Lung microvascular endothelial cell (primary cell): ENCODE measurements at regions not wholly inside any gene's neighbourhood (a gene's known extent, or its start where the extent isn't known, plus 50 kb on each side); places are given as distances from the start of the nearest gene placed in this dataset.
"Not testable (repeated sequence)": the region's sequence is repeated elsewhere in the genome, so short reads cannot be mapped to it uniquely, and the experiment has no call there.

Experiments
- DNase-seq, 2 donors: peaks; one replicate each; pipeline versions ENCODE4 v3.0.0 to v3.0.0-alpha.2; 2010; ENCODE audit warnings: low read depth in 2 of 2

DNA sequence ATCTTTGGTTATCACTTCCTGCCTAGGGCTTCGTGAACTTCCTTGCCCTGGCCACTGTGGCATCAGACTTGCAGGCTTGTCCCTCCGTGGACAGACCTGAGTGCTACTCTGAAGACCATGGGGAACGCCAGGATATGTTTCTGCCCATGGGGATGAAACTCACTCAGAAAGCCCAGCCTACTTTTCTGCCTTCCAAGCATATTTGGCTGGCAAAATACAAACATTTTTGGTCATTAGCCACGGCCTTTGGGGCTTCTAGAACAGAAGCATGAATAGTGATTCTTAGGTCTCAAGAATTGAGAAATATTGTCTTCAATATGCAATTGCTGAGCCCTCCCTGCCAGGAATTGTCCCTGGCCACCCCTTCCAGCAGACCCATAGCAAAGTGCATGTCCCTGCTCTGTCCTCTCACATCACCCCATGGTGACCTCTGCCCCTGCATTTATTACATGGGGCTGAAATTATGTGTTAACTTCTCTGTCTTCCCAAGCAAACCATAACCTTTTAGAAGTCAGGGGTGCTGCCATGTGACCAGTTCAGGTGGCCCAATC lies 152.4 kb downstream of the OSR1 start:
- DNase-seq: no peak

DNA sequence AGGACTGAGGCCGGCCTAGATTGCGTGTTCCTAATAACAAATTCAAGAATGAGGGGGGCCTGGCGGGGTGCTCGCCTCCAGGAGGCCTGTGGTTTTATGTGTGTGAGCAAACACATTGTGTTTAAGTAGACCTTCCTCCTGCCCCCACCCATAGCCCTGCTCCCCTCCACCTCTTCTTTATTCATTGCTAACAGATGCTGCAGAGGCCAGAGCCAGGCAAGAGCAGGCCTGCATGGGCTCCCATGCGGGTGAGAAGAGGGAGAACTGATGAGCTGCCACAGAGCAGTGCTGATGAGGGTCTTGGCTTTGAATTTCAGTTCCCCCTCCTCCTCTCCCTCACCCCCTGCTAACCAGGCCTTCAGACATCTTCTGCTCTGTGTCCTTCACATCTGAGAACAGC lies 154.6 kb downstream of the OSR1 start:
- DNase-seq: no peak

DNA sequence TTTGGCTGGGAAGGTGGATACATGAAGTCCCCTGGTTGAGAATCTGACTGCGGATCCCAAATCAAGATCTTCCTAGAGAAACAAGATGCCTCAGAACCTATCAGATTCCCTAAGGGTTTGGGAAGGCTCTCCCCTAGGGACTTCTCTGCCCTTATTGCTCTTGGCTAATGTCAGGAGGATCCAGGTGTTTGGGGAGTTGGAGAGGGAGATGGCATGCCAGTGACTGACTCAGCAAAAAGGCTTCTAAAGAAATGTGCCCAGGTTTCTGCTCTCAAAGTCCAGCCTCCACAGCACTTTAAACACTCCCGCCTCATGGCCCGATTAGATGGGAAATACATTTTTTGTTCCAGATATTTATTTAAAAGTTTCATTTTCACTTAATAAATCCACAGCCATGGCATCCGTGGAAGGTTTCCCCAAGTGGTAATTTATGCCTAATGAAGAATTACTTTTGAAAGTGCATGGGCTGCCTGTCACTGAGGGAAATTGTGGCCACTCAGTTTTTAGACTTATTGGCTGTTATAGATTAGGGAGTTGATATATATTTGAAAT lies 156.4 kb downstream of the OSR1 start:
- no peak for DNase-seq

DNA sequence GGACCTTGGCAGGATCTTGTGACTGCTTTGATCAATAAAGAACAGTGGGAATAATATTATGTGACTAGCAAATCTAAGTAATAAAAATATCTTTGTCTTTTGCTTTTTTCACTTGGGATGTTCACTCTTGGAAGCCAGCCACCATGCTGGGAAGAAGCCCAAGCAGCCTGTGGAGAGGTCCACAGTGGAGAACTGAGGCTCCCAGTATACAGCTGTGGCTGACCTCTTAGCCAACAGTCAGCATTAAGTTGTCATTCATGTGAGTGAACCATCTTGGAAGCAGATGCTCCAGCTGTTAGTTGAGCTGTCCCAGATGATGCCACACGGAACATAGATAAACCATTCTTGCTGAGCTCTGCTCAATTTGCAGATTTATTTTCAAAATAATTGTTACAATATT lies 160.0 kb downstream of the OSR1 start:
- no peak for DNase-seq

DNA sequence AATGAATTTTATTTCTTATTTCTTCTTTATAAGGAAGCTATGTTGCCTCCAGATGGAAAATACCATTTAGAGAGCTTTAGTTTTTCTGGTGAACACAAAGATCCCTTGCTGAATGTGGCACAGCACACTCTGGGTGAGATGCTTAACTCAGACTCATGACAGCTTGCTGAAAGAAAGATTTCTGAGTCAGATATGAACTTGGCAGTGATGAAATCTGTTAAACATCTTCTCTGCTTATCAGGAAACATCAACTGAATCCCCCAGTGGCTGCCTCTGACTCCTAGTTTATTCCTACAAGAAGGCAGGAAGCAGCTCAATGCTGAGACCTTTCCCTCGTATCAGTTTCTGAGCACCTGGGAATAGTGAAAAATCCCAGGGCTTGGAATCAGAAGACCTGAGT lies 162.8 kb downstream of the OSR1 start:
- no peak for DNase-seq

DNA sequence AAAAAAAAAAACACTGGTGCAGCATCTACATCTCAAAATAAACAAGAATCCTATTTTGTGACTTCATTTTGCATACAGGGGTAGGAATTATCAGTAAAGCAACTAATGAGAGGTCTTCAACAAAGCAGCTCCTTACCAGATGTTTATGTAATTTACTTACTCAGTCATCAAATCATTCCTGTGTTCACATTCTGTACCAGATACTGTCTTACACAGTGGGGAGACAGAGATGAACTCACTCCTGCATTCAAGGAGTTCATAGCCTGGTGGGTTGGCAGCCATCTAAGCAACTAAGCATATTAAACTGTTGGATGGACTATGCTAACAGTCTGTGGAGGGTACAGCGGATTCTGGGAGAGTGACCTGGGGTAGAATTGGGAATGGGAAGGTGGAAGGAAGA lies 169.0 kb downstream of the OSR1 start:
- DNase-seq: no peak

DNA sequence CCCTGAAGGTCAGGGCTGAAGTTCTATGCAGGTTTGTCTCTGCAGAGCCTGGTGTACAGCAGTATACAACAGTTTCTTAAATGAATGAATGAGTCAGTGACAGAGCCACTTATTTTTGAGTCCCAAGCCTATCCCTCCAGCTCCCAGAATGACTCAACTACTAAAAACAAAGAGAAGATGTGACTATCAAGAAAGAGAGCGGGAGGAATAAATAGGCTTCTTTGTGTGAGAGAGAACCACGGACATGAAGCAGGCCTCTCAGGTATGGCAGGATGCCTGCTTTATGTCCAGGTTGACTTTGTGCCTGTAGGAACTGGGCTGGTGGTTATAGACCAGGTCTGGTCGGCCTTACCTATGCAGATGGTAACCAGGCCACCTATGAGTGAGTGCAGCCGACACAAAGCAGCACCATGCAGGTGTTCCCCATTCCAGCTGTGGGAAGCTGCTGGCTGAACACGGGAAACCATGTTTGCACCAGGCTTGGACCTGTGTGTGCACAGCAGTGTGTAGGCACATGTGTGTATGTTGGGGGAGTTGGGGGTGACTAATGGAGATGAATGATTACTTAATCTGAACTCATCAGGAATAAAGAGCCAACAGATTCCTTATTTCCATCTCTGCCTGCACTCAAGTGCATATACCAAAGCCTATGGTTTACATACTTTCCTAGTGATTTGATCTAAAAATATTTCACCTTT lies 171.0 kb downstream of the OSR1 start:
- no peak for DNase-seq

DNA sequence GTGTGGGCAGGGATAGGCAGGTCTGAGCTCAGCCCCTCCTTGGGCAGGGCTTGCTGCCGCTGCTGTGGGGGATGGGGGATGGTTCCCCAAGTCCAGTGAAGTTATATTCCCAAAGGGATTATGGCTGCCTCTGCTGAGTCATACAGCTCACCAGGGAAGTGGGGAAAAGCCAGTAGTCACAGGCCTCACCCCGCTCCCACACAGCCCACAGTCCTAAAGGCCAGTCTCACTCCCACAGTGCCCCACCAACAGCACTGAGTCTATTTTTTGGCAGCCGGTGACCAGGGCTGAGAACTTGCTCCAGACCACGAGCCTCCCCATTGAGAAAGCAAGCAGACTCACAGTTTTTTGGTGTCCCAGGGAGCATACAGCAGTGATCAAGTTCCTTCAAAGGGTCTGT lies 173.3 kb downstream of the OSR1 start:
- no peak for DNase-seq

DNA sequence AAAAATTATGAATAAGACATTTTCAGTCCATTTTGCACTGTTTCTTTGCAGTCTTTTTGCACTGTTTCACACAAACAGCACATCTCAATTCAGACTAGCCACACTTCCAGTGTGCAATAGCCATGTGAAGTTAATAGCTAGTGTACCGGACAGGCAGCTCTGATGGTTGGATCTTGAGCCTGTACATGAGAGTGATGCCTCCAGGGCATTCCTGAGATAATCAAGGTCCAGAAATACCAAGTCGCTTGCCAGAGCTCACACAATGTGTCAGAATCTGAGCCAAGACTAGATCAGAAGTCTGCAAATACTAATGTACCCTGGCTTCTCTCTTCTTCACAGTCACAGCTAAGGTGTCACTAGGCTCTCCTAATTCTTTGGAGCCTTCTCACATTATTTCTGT lies 180.2 kb downstream of the OSR1 start:
- no peak for DNase-seq

DNA sequence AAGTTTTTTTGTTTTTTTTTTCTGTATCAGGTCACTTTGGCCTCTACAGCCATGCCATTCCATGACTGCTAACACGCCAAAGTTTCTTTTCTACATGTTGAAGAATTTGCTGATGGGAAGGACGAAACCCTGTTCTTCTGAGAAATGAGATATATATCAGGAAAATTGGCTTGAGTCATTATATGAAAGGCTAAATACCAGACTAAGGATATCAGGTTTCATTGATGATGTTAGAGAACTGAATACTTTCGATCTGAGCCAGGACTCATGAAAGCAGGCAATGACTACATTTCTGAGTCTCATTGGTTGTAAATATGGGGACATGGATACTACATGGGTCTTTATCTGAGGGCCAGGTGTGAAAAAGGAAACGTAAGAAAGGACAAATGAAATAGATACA lies 181.4 kb downstream of the OSR1 start:
- DNase-seq: no peak

DNA sequence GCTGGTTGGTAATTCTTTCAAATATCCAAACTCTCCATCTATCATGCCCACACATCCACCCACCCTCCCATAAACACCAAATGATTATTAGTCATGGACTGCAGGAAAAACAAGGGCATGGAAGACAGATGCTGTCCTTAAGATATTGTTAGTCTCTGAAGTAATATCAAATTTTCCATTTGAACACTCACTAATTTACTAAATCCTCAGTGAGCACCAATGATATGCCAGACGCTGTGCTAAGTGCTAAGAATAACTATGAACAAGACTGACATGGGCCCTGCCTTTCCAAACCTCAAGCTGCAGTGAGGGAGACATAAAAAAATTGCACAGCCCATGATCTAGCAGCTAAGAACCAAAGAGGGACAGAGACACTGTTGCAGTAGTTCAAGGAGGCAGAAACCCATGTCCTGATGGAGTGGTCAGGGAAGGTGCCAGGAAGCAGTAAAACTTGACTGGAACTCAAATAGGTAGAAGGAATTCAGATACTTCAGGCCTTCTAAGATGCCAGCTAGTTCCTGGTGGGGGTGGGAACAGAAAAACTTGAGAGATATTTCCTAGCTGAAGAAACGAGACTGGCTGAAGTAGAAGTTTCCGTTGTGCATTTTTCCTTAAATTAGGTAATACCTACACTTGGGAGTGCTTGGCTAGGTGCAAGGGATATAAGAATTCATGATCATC lies 182.1 kb downstream of the OSR1 start:
- no peak for DNase-seq

DNA sequence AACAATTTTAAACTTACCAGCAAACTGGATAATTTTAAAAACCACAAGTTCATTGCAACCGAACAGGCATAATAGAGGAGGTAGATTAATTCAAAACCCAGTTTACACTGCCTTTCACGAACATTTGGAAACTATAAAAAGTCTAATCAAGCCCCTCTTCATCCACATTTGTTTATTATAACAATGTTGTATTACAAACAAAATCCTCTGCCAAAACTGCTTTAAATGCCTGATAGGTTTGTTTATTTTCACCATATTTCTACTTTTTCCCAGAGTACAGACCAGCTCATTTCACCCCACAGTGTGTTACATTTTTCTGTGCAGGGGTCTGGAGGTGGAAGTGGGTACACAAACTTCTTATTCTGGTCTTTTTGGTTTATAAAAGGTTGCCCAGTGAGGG lies 184.2 kb downstream of the OSR1 start:
- DNase-seq: no peak

DNA sequence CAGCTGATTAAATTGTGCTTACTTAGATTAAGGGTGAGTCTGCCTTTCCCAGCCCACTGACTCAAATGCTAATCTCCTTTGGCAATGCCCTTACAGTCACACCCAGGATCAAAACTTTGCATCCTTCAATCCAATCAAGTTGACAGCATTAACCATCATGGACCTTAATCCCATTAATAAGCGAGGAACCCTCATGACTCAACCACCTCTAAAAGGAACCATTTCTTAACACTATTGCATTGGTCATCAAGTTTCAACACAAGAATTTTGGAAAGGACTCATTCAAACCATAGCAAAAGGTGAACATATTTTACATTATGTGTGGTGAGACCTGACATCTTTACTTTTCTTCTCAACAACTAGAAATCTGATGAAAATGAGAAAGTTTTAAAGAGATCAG lies 187.0 kb downstream of the OSR1 start:
- no peak for DNase-seq

DNA sequence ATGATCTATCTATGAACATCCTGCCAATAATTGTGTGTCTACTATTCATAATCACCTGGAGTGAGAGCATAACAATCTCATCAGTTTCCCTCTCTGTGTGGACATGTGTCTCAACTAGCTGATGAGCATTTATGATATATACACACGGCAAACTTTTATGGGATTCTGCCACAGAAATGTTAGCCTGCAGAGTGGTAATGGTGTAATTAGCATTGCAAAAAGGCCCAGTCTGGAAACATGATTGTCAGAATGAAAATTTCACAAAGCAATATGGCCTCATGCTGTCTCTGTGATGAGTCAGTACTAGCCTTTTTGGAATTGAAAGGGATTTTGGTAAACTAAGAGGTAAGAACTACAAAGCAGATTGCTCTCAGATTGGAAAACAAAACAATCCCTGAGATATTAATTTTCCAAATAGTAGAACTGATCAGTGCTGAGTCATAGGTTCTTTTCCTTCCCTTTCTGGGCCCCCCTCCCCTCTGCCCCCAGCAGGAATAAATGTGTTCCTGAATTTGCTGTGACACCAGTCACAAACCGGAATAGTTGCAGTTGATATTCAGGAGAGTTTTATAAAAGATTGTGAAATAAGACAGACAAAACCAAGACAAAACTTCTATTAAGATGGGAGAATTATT lies 189.2 kb downstream of the OSR1 start:
- no peak for DNase-seq

DNA sequence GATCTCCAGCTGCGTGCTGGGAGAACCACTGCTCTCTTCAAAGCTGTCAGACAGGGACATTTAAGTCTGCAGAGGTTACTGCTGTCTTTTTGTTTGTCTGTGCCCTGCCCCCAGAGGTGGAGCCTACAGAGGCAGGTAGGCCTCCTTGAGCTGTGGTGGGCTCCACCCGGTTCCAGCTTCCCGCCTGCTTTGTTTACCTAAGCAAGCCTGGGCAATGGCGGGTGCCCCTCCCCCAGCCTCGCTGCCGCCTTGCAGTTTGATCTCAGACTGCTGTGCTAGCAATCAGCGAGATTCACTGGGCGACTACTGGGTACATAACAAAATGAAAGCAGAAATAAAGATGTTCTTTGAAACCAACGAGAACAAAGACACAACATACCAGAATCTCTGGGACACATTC lies 194.3 kb downstream of the OSR1 start:
- not testable (repeated sequence) for DNase-seq

DNA sequence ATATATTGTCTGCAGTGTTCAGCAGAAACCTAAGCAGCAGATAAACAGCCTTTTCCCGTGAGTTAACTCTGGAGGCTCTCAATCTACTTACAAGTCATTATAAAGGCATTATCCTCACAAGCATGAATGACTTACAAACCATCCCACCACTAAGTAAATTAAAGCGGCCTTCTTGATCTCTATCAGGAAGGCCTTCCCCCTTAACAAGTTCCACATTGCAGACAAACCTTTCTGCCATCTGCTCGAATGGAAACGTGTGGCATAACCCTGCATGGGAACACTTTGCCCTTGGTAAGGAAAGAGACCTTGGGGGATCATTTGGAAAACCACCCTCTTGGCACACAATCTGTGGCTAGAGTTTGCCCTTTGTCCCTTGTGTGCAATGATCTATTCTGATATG lies 199.5 kb downstream of the OSR1 start:
- DNase-seq: no peak

DNA sequence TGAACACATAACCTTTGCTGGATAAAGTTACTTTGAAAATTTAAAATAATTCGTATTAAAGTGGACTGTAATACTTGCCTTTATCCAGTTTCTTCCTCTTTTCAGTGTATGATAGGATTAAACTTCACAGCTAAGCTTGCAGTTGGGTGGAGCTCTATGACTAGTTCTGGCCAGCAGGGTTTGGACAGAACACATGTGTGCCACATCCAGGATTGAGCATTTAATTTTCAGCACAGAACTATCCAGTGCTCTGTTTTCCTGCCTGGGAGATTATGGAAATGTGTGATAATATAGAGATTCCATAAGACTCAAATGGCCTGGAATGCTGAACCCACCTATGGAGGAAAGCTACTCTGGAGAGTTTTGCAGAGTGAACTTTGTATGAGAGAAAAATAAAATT lies 200.2 kb downstream of the OSR1 start:
- no peak for DNase-seq

DNA sequence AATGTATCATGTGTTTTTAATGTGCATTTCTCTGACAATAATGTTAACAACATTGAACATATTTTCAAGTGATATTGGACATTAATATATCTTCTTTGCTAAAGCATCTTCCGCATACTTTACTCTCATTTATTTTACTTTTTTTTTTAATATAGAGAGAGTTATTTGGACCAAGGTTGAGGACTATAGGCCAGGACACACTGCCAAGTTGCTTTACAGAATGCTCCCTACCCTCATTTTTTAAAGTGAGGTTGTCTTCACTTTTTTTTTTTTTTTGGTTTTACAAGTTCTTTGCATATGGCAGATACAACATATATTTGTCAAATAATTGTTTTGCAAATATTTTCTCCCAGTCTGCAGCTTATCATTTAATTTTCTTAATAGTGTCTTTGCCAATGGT lies 201.8 kb downstream of the OSR1 start:
- DNase-seq: no peak

DNA sequence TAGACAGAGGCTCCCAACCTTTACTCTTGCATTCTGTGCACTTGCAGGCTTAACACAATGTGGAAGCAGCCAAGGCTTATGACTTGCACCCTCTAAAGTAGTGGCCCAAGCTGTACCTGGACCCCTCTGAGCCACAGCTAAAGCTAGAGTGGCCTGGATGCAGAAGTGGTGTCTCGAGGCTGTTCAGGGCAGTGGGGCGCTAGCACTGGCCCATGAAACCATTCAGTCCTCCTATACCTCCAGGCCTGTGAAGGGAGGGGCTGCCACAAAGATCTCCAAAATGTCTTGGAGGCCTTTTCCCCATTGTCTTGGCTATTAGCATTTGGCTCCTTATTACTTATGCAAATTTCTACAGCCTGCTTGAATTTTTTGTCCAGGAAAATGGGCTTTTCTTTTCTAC lies 207.7 kb downstream of the OSR1 start:
- DNase-seq: no peak

DNA sequence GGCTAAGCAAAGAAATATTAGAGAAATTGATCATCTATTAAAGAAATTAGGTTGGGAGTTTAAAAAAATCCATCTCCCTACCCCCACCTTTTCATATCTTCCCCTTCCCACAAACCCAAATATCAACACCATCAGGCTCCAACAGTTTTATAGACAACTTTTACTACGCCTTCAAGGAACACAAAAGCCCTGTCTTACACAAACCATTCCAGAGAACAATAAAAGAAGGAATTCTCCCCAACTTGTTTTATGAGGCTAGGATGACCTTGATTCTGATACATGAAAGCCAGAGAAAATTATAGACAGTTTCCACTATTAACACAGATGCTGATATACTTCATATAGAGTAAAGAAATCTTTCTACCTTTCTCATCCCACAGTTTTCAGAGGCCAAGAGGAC lies 211.6 kb downstream of the OSR1 start:
- DNase-seq: no peak

DNA sequence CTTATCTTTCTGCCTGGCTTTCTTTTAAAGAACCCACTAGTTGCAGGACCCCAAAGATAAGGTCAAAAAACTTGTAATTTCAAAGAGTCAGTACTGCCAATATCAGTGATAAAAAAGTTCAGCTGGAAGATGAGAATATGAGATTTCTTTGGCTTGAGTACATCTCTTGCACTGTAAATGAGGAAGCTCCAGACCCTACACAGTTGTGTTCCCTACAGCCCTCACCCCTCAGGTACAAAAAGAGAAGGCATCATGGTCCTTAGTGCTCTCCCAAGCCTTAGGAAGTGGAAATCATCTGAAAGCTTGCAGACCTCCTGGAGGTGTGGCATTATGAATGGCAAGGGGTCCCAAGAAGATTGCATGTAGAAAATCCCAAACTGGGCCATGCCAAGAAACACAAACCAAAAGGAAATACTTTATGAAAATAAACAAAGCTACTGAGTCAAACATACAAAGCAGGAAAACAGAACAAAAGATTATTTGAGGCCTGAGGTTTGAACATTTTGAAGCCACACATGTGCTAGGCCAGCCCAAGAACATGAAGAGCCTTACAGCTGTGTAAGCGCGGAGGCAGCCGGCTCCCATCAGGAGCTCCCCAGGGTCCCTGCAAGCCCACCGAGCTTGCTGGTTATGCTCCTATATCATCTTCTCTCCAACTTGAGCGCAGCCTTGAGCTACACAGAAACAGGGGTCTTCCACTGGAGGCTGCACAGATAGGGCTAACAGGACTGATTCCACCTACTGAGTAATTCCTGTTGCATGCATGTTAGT lies 217.0 kb downstream of the OSR1 start:
- no peak for DNase-seq
